ENCODE measurements at regions not wholly inside any gene's neighbourhood (a gene's known extent, or its start where the extent isn't known, plus 50 kb on each side); places are given as distances from the start of the nearest gene placed in this dataset.
A peak's percentile ranks its signal among the peaks of the same experiment; 100 is the strongest.
"Not testable (repeated sequence)": the region's sequence is repeated elsewhere in the genome, so short reads cannot be mapped to it uniquely, and the experiment has no call there.

- no peak for TF ChIP-seq CTCF (IDR thresholded peaks at IDR 0.05; ENCODE audit: insufficient read depth, low read length, poor library complexity, severe bottlenecking)
- no peak for DNase-seq (ENCODE audit: extremely low read depth, insufficient read length)
- H3K27me3 ChIP-seq (replicated peaks; ENCODE audit: control insufficient read depth, insufficient read depth, low read length) = no peaks in the 10 kb centered on the region
- H3K36me3 ChIP-seq (ENCODE audit: control insufficient read depth, insufficient read depth, low read length) = no peaks in the 10 kb centered on the region
- H3K4me3 ChIP-seq (replicated peaks; ENCODE audit: low read depth, low read length) = no peak overlapping the region
These were observed 139.1 kb upstream of the STK32A start for GRCh38 chr5:147095740-147096139.

- no peak for DNase-seq (ENCODE audit: extremely low read depth, insufficient read length)
- no peaks in the 10 kb centered on the region for H3K27me3 ChIP-seq (replicated peaks; ENCODE audit: control insufficient read depth, insufficient read depth, low read length)
- no peak overlapping the region for H3K4me3 ChIP-seq (replicated peaks; ENCODE audit: low read depth, low read length)
- TF ChIP-seq CTCF (IDR thresholded peaks at IDR 0.05; ENCODE audit: insufficient read depth, low read length, poor library complexity, severe bottlenecking) = peak; percentile 63
- no peaks in the 10 kb centered on the region for H3K36me3 ChIP-seq (ENCODE audit: control insufficient read depth, insufficient read depth, low read length)
These were observed 136.5 kb upstream of the STK32A start for GRCh38 chr5:147098233-147098790.

- no peaks in the 10 kb centered on the region for H3K27me3 ChIP-seq (replicated peaks; ENCODE audit: control insufficient read depth, insufficient read depth, low read length)
- no peak for DNase-seq (ENCODE audit: extremely low read depth, insufficient read length)
- TF ChIP-seq CTCF (IDR thresholded peaks at IDR 0.05; ENCODE audit: insufficient read depth, low read length, poor library complexity, severe bottlenecking) = no peak
- no peaks in the 10 kb centered on the region for H3K36me3 ChIP-seq (ENCODE audit: control insufficient read depth, insufficient read depth, low read length)
- H3K4me3 ChIP-seq (replicated peaks; ENCODE audit: low read depth, low read length) = no peak overlapping the region
These were observed 133.0 kb upstream of the STK32A start for GRCh38 chr5:147101659-147102369.

GRCh38 chr5:147112899-147113298 is 121.9 kb upstream of the STK32A start:
- H3K4me3 ChIP-seq (replicated peaks; ENCODE audit: low read depth, low read length) = no peak overlapping the region
- no peaks in the 10 kb centered on the region for H3K27me3 ChIP-seq (replicated peaks; ENCODE audit: control insufficient read depth, insufficient read depth, low read length)
- DNase-seq (ENCODE audit: extremely low read depth, insufficient read length) = no peak
- H3K36me3 ChIP-seq (ENCODE audit: control insufficient read depth, insufficient read depth, low read length) = no peaks in the 10 kb centered on the region
- no peak for TF ChIP-seq CTCF (IDR thresholded peaks at IDR 0.05; ENCODE audit: insufficient read depth, low read length, poor library complexity, severe bottlenecking)

GRCh38 chr5:147113967-147114366 is 120.9 kb upstream of the STK32A start:
- TF ChIP-seq CTCF (IDR thresholded peaks at IDR 0.05; ENCODE audit: insufficient read depth, low read length, poor library complexity, severe bottlenecking) = no peak
- no peak overlapping the region for H3K4me3 ChIP-seq (replicated peaks; ENCODE audit: low read depth, low read length)
- DNase-seq (ENCODE audit: extremely low read depth, insufficient read length) = no peak
- no peaks in the 10 kb centered on the region for H3K27me3 ChIP-seq (replicated peaks; ENCODE audit: control insufficient read depth, insufficient read depth, low read length)
- H3K36me3 ChIP-seq (ENCODE audit: control insufficient read depth, insufficient read depth, low read length) = no peaks in the 10 kb centered on the region

- not testable (repeated sequence) for H3K36me3 ChIP-seq (ENCODE audit: control insufficient read depth, insufficient read depth, low read length); DNase-seq (ENCODE audit: extremely low read depth, insufficient read length); H3K27me3 ChIP-seq (replicated peaks; ENCODE audit: control insufficient read depth, insufficient read depth, low read length); H3K4me3 ChIP-seq (replicated peaks; ENCODE audit: low read depth, low read length)
These were observed 95.1 kb upstream of the STK32A start for GRCh38 chr5:147139759-147140158.

Measured in GM06990 (cell line).